ENCODE measurements at regions not wholly inside any gene's neighbourhood (a gene's known extent, or its start where the extent isn't known, plus 50 kb on each side); places are given as distances from the start of the nearest gene placed in this dataset.

DNA sequence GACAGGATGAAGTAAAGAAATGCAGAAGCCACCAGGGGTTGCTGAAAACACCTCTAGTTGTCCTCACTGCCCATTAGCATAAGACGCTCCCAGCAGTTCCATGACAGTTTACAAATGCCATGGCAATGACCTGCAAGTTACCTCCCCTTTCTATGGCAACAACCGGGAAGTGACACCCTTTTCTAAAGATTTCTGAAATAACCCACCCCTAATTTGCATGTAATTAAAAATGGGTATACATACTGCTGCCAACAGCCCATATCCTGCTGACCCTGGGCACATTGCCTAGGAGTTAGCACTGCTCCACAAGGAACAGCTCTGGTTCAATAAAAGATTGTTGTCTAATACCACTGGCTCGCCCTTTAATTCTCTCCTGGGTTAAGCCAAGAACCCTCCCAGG, 178.3 kb upstream of the LRATD1 start:
- ATAC-seq (no peak), DNase-seq (no peak)
- Histone ChIP-seq H3K36me3 (no peaks in the 10 kb centered on the region), H3K9me3 (peaks cover 0 to 25% (median 0%) of the 10 kb centered on the region in 12 donors), H3K4me1 (no peaks in the 10 kb centered on the region), H3K27ac (no peak overlapping the region), H3K4me3 (no peak overlapping the region), H3K27me3 (no peaks in the 10 kb centered on the region)
- intact Hi-C loops (cut with DNase I) = no loop called here
- 68 to 75% (median 69%) methylated on average over 3 of the region's 3 CpGs for WGBS, 4 donors
- TF ChIP-seq, protein P1, sequence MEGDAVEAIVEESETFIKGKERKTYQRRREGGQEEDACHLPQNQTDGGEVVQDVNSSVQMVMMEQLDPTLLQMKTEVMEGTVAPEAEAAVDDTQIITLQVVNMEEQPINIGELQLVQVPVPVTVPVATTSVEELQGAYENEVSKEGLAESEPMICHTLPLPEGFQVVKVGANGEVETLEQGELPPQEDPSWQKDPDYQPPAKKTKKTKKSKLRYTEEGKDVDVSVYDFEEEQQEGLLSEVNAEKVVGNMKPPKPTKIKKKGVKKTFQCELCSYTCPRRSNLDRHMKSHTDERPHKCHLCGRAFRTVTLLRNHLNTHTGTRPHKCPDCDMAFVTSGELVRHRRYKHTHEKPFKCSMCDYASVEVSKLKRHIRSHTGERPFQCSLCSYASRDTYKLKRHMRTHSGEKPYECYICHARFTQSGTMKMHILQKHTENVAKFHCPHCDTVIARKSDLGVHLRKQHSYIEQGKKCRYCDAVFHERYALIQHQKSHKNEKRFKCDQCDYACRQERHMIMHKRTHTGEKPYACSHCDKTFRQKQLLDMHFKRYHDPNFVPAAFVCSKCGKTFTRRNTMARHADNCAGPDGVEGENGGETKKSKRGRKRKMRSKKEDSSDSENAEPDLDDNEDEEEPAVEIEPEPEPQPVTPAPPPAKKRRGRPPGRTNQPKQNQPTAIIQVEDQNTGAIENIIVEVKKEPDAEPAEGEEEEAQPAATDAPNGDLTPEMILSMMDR (IDR thresholded peaks at IDR 0.05) = no peak
- no peak for TF ChIP-seq POLR2A (IDR thresholded peaks at IDR 0.05)

DNA sequence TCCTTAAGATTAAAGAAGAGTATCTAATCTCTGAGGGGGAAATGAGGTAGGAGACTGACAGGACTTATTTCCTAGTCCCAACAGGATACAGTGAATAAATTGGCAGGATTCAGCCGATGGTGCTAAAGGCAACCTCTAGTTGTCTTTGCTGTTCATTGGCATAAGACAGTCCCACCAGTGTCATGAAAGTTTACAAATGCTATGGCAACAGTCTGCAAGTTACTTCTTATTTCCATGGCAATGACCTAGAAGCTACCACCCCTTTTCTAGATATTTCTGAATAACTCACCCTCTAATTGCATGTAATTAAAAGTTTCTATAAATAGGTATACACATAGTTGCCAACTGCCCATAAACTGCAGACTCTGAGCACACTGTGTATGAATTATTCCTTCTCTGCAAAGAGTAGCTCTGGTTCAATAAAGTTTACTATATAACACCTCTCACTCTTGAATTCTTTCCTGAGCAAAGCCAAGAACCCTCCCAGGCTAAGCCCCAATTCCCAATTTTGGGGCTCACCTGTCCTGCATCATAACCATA, 172.7 kb upstream of the LRATD1 start:
- intact Hi-C loops (cut with DNase I) = no loop called here
- ATAC-seq = no peak

DNA sequence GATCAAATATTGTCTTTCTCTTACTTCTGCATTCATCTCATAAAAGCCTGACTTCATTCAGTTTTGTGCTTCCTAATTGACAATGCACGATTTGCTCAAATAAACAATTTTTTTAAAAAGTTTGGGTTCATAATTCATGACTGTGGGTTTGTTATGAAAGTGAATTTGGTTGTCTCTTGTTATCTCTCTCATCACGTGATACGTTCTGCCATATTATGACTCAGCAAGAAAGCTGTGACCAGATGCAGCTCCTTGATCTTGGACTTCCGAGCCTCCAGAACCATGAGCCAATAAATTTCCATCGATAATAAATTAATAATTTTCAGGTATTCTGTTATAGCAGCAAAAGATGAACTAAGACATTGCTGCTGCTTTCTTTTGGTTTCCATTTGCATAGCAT, 156.5 kb upstream of the LRATD1 start:
- WGBS, 4 donors = 75 to 89% (median 78%) methylated on average over 5 of the region's 5 CpGs
- no peak for TF ChIP-seq POLR2A (IDR thresholded peaks at IDR 0.05)
- TF ChIP-seq, protein P1 (IDR thresholded peaks at IDR 0.05) = no peak
- H3K27me3 ChIP-seq = no peaks in the 10 kb centered on the region
- no peak overlapping the region for H3K4me3 ChIP-seq
- DNase-seq (no peak), ATAC-seq (no peak)
- intact Hi-C loops (cut with DNase I) = no loop called here
- H3K36me3 ChIP-seq = no peaks in the 10 kb centered on the region
- H3K27ac ChIP-seq = no peak overlapping the region
- H3K4me1 ChIP-seq = no peaks in the 10 kb centered on the region
- no peaks in the 10 kb centered on the region for H3K9me3 ChIP-seq

More for the DNA sequence above, 172.7 kb upstream of the LRATD1 start:
- TF ChIP-seq, protein P1 (IDR thresholded peaks at IDR 0.05) = no peak
- no peak for TF ChIP-seq POLR2A (IDR thresholded peaks at IDR 0.05)
- WGBS, 4 donors = 60 to 91% (median 77%) methylated on average over 1 of the region's 1 CpG
- Histone ChIP-seq H3K27me3 (no peaks in the 10 kb centered on the region), H3K4me3 (no peak overlapping the region), H3K9me3 (peaks cover 0 to 19% (median 0%) of the 10 kb centered on the region in 12 donors), H3K27ac (no peak overlapping the region), H3K36me3 (no peaks in the 10 kb centered on the region), H3K4me1 (no peaks in the 10 kb centered on the region)
- no peak for DNase-seq

DNA sequence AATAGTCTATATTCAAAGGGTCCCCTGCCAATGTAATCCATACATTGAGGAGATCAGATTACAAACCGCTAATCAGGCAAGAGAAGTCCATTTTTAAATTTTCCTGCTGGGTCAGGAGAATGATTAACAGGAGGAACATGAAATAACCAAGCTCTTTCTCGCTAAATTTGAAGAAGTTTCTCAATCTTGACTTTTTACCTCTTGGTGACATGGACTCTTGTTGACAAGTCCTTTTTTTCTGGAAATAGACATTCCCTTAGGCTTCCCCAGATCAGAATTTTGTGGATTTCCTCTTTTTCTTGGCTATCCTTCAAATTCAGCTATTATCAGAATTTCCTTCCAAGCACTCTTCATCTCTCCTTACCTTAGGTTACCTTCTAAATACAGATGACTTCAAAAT, 153.0 kb upstream of the LRATD1 start:
- no peaks in the 10 kb centered on the region for H3K27me3 ChIP-seq
- H3K9me3 ChIP-seq = no peaks in the 10 kb centered on the region
- no peaks in the 10 kb centered on the region for H3K4me1 ChIP-seq
- TF ChIP-seq POLR2A (IDR thresholded peaks at IDR 0.05) = no peak
- TF ChIP-seq, protein P1 (IDR thresholded peaks at IDR 0.05) = no peak
- no peaks in the 10 kb centered on the region for H3K36me3 ChIP-seq
- DNase-seq = no peak
- WGBS, 4 donors = 52 to 64% (median 57%) methylated on average over 2 of the region's 2 CpGs
- no peak overlapping the region for H3K4me3 ChIP-seq
- no peak for ATAC-seq
- H3K27ac ChIP-seq = no peak overlapping the region
- intact Hi-C loops (cut with DNase I) = no loop called here

All from heart left ventricle (tissue), 16 donors.